ENCODE measurements at regions not wholly inside any gene's neighbourhood (a gene's known extent, or its start where the extent isn't known, plus 50 kb on each side); places are given as distances from the start of the nearest gene placed in this dataset.

DNA sequence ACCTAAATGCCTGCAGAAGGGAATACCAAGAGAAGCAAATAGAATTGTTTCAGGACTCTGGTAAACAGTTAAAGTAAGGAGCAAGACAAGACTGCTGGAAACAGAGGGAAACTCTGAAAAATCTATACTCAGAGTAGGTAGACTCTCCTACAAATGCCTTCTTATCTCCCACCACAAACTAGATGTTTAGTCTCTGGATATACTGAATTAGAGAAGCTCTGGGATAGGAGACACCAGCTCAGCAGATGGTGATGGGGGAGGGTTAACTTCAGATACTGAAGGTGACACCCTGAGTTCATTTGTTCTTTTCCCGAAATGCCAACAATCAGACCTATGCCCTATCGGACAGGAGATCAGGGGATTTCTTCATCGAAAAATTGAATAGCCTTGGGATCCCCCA, 54.1 kb upstream of the CHD1 start:
- TF ChIP-seq, protein P1, sequence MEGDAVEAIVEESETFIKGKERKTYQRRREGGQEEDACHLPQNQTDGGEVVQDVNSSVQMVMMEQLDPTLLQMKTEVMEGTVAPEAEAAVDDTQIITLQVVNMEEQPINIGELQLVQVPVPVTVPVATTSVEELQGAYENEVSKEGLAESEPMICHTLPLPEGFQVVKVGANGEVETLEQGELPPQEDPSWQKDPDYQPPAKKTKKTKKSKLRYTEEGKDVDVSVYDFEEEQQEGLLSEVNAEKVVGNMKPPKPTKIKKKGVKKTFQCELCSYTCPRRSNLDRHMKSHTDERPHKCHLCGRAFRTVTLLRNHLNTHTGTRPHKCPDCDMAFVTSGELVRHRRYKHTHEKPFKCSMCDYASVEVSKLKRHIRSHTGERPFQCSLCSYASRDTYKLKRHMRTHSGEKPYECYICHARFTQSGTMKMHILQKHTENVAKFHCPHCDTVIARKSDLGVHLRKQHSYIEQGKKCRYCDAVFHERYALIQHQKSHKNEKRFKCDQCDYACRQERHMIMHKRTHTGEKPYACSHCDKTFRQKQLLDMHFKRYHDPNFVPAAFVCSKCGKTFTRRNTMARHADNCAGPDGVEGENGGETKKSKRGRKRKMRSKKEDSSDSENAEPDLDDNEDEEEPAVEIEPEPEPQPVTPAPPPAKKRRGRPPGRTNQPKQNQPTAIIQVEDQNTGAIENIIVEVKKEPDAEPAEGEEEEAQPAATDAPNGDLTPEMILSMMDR (IDR thresholded peaks at IDR 0.05): no peak
- TF ChIP-seq FOXM1 (IDR thresholded peaks at IDR 0.05; ENCODE audit: low read depth) (no peak), CHD2 (IDR thresholded peaks at IDR 0.05; ENCODE audit: low read length, partially characterized antibody) (no peak), EZH2phosphoT487 (IDR thresholded peaks at IDR 0.05; ENCODE audit: borderline replicate concordance, low read depth) (no peak), SIN3A (IDR thresholded peaks at IDR 0.05; ENCODE audit: borderline replicate concordance, low read depth, low read length) (no peak), RAD21 (IDR thresholded peaks at IDR 0.05; ENCODE audit: low read length) (no peak), NFIC (IDR thresholded peaks at IDR 0.05; ENCODE audit: borderline replicate concordance) (no peak), YY1 (IDR thresholded peaks at IDR 0.05; ENCODE audit: low read depth) (no peak), GABPA (IDR thresholded peaks at IDR 0.05; ENCODE audit: low read depth) (no peak), MEF2A (IDR thresholded peaks at IDR 0.05; ENCODE audit: borderline replicate concordance, low read depth) (no peak)
- TF ChIP-seq, protein P2, sequence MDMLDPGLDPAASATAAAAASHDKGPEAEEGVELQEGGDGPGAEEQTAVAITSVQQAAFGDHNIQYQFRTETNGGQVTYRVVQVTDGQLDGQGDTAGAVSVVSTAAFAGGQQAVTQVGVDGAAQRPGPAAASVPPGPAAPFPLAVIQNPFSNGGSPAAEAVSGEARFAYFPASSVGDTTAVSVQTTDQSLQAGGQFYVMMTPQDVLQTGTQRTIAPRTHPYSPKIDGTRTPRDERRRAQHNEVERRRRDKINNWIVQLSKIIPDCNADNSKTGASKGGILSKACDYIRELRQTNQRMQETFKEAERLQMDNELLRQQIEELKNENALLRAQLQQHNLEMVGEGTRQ (IDR thresholded peaks at IDR 0.05; ENCODE audit: borderline replicate concordance, low read depth, low read length): no peak
- TF ChIP-seq, protein P3, sequence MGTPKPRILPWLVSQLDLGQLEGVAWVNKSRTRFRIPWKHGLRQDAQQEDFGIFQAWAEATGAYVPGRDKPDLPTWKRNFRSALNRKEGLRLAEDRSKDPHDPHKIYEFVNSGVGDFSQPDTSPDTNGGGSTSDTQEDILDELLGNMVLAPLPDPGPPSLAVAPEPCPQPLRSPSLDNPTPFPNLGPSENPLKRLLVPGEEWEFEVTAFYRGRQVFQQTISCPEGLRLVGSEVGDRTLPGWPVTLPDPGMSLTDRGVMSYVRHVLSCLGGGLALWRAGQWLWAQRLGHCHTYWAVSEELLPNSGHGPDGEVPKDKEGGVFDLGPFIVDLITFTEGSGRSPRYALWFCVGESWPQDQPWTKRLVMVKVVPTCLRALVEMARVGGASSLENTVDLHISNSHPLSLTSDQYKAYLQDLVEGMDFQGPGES (IDR thresholded peaks at IDR 0.05; ENCODE audit: low read depth, low read length): no peak

All from SK-N-SH (cell line).